HepG2 (cell line): ENCODE measurements at regions not wholly inside any gene's neighbourhood (a gene's known extent, or its start where the extent isn't known, plus 50 kb on each side); places are given as distances from the start of the nearest gene placed in this dataset.

Experiments
- BORCS8-MEF2B ChIP-seq: sonication (generic); formaldehyde crosslinking; IDR thresholded peaks from 2 replicates; pipeline ENCODE4 v1.8.0; 2022; ENCODE audit warnings: mild to moderate bottlenecking, missing genetic modification reagents
- BRF2 ChIP-seq: sonication (generic); formaldehyde crosslinking; IDR thresholded peaks from 2 replicates; pipeline ENCODE4 v1.8.1; 2022; ENCODE audit warnings: mild to moderate bottlenecking, missing genetic modification reagents
- CCDC6 ChIP-seq: sonication (generic); formaldehyde crosslinking; IDR thresholded peaks from 2 replicates; pipeline ENCODE4 v1.8.1; 2022; ENCODE audit warnings: mild to moderate bottlenecking, missing genetic modification reagents, moderate library complexity
- HDAC6 ChIP-seq: fragments of 200-600 bp; sonication (generic); IDR thresholded peaks from 2 replicates; pipeline ENCODE4 v1.7.0; 2017; ENCODE audit warnings: mild to moderate bottlenecking, antibody characterized with exemption, low read length, low read depth
- HOMEZ ChIP-seq: IDR thresholded peaks from 2 replicates; pipeline ENCODE4 v1.6.1; 2016; ENCODE audit warnings: low read depth
- MIER3 ChIP-seq: IDR thresholded peaks from 2 replicates; pipeline ENCODE4 v1.6.1; 2016; ENCODE audit warnings: missing compliant biosample characterization, borderline replicate concordance
- NAIF1 ChIP-seq: sonication (generic); formaldehyde crosslinking; IDR thresholded peaks from 2 replicates; pipeline ENCODE4 v1.5.0; 2020; ENCODE audit warnings: mild to moderate bottlenecking, missing genetic modification reagents, borderline replicate concordance
- PAX8 ChIP-seq: sonication (generic); formaldehyde crosslinking; IDR thresholded peaks from 2 replicates; pipeline ENCODE4 v1.8.0; 2022; ENCODE audit warnings: mild to moderate bottlenecking, missing genetic modification reagents, borderline replicate concordance
- ZNF142 ChIP-seq: sonication (generic); formaldehyde crosslinking; IDR thresholded peaks from 2 replicates; pipeline ENCODE4 v1.4.0; 2020; ENCODE audit warnings: missing genetic modification reagents
- ZNF143 ChIP-seq: sonication (generic); formaldehyde crosslinking; IDR thresholded peaks from 2 replicates; pipeline ENCODE4 v1.4.0; 2020; ENCODE audit warnings: missing genetic modification reagents
- ZNF354B ChIP-seq: sonication (generic); formaldehyde crosslinking; IDR thresholded peaks from 2 replicates; pipeline ENCODE4 v1.8.0; 2022; ENCODE audit warnings: mild to moderate bottlenecking, missing genetic modification reagents
- ZNF670 ChIP-seq: sonication (generic); formaldehyde crosslinking; IDR thresholded peaks from 2 replicates; pipeline ENCODE4 v1.8.0; 2022; ENCODE audit warnings: mild to moderate bottlenecking, missing genetic modification reagents, borderline replicate concordance

- TF ChIP-seq MIER3 (no peak), PAX8 (CRISPR knock-in tag) (no peak), ZNF143 (CRISPR knock-in tag) (no peak), BRF2 (no peak), BORCS8-MEF2B (CRISPR knock-in tag) (no peak), ZNF142 (CRISPR knock-in tag) (no peak), HOMEZ (CRISPR knock-in tag) (no peak), ZNF354B (CRISPR knock-in tag) (no peak), NAIF1 (no peak), CCDC6 (CRISPR knock-in tag) (no peak), ZNF670 (CRISPR knock-in tag) (no peak), HDAC6 (no peak)
Measured at GRCh38 chr3:7982126-7982525, 519.5 kb upstream of the LMCD1 start (continued).
